Amygdala (tissue), 56 donors: ENCODE measurements at regions not wholly inside any gene's neighbourhood (a gene's known extent, or its start where the extent isn't known, plus 50 kb on each side); places are given as distances from the start of the nearest gene placed in this dataset.
"Not testable (repeated sequence)": the region's sequence is repeated elsewhere in the genome, so short reads cannot be mapped to it uniquely, and the experiment has no call there.

Experiments used
- DNase-seq, 56 donors: peaks; one replicate each; lab custom pipeline; 2025; lab: John Stamatoyannopoulos, UW

- DNase-seq, result no peak
Observed at GRCh38 chr2:52288596-52288995, 1256.7 kb upstream of the NRXN1 start.

DNA sequence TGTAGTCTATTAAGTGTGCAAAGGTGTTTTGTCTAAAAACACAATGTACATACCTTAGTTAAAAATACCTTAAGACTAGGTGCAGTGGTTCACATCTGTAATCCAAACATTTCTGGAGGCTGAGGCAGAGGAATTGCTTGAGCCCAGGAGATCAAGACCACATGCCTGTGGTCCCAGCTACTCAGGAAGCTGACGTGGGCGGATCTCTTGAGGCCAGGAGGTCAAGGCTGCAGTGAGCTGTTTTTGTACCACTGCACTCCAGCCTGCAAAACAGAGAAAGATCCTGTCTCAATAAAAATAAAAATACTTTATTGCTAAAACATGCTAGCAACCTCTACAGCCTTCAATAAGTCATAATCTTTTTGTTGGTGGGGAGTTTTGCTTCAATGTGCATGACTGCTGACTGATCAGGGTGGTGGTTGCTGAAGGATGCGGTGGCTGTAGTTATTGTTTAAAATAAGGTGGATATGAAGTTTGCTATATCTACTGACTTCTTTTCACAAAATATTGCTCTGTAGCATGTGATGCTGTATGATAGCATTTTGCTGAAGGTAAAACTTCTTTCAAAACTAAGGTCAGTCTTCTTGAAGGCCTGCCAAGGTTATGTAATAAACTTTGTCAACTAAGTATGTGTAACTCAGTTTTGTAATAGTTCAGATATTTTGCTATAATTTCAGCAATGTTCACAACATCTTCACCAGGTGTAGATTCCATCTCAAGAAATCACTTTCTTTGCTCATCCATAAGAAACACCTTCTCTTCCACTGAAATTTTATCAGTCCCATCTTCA lies 1238.0 kb upstream of the NRXN1 start:
- DNase-seq, result no peak

DNA sequence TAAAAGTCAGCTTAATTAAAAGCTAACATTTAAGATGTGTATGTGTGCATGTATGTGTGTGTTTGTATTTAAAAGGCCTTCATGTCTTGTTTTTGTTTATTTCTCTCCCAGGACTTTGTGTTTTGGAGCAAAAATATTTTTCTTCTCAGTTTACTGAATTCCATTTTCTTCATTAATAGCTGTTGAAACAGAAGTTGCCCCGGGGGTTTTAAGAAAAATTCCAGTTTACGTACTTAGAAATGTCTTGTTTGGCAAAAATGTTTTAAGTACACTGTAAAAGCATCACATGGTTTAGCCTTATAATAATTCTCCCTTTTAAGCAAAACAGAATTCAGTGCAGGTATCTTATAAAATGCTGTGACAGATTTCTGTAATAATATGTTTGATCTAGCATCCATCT lies 1233.0 kb upstream of the NRXN1 start:
- no peak for DNase-seq

- DNase-seq, result no peak
Observed at GRCh38 chr2:52264488-52264887, 1232.6 kb upstream of the NRXN1 start.

- DNase-seq, result no peak
Observed at GRCh38 chr2:52260904-52261303, 1229.0 kb upstream of the NRXN1 start.

DNA sequence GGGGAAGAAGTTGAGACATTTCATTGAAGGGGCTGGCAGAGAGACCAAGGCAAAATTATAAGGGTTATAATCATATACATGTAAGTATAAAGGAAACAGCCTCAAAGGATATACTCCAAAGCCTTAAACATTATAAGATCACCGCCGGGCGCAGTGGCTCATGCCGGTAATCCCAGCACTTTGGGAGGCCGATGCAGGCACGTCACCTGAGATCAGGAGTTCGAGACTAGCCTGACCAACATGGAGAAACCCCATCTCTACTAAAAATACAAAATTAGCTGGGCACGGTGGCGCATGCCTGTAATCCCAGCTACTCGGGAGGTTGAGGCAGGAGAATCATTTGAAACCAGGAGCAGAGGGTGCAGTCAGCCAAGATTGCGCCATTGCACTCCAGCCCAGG lies 1227.0 kb upstream of the NRXN1 start:
- not testable (repeated sequence) for DNase-seq

DNA sequence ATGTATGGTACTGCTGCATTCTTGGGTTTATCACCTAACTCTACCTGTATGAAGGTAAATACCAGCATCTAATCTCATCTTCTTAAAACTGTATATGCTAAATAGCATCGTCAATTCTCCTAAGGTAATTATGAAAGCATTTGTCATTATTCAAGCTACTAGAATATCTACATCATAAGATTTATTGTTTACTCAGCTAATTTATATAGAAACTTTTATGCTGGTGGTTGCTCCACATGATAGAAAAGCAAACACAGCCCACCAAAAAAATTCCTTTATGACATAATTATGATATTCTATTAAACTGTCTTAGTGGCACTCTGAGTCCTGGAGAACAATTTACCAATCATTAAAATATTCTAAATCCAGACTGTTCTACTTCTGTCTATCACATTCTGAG lies 1226.1 kb upstream of the NRXN1 start:
- DNase-seq, result no peak

- DNase-seq, result no peak
Observed at GRCh38 chr2:52253416-52253980, 1221.6 kb upstream of the NRXN1 start.

GRCh38 chr2:52238782-52239181 lies 1206.8 kb upstream of the NRXN1 start:
- DNase-seq, result no peak

DNA sequence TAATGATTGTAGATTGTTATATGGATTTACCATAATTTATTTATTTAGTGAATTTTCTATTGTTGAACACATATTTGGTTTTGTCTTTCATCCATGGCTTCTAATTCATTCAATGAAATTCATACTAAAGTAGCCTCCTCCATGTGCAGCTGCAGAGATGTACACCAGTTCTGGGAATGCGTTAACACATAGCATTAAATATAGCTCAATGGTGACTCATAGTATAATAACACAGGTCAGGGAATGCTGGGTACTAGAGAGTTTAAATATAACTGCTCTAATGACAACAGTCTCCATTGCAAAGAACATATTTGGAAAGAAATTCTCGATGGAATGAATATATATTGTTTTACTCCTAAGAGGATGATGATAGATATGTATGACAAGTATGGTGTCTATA lies 1190.2 kb upstream of the NRXN1 start:
- peak in 1 of 56 donors; percentile 0 for DNase-seq

GRCh38 chr2:52220393-52220792 lies 1188.5 kb upstream of the NRXN1 start:
- DNase-seq, result peak in 1 of 56 donors; percentile 15

DNA sequence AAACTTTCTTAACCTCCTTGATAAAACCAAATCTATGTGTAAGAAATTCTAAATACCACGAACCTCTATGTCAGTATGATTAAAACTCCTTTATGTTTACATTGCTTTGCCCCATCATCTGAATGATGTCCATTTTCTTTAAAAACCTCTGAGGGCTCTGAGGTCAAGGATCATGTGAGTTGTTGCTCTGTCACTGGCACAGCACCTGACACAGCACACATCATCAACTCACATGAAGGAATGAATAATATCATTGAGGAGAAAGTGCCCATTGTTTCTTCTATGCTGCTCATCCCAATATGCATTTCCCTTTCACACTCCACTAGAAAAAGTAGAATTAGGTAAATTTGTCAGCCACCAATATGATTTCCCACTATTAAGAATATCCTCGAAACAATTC lies 1178.7 kb upstream of the NRXN1 start:
- no peak for DNase-seq

DNA sequence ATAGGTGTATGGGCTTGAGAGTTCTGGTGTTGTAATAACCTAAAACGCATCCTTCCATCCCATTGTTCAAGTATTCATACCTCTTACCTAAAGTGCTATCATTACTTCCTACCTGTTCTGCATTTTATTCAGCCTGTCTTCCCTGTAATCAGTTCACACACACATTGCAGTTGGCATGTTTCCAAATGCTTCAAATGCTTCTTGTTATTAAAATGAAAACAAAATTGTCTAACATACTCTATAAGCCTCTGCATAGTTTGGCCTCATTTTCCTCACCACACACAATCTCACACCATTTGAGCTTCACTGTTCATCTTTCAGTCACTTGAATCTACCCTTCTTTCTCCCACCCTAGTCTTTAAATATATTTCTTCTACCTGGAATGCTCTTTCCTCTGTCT lies 1178.2 kb upstream of the NRXN1 start:
- DNase-seq, result no peak

DNA sequence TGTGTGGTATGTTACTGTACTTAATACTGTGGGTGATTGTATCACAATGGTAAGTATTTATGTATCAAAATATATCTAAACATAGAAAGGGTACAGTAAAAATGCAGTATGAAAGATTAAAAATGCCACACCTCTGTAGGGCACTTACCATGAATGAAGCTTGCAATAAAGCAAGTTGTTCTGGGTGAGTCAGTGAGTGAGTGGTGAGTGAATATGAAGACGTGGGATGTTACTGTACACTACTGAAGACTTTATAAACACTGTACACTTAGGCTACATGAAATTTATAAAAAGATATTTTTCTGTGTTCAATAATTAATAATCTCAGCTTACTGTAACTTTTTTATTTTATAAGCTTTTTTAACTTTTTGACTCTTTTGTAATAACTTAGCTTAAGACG lies 1162.4 kb upstream of the NRXN1 start:
- DNase-seq, result no peak

- DNase-seq, result no peak
Observed at GRCh38 chr2:52193804-52194203, 1161.9 kb upstream of the NRXN1 start.

- DNase-seq, result no peak
Observed at GRCh38 chr2:52192656-52193055, 1160.7 kb upstream of the NRXN1 start.

GRCh38 chr2:52181080-52181479 lies 1149.1 kb upstream of the NRXN1 start:
- DNase-seq, result no peak

GRCh38 chr2:52178845-52179244 lies 1146.9 kb upstream of the NRXN1 start:
- DNase-seq, result no peak

DNA sequence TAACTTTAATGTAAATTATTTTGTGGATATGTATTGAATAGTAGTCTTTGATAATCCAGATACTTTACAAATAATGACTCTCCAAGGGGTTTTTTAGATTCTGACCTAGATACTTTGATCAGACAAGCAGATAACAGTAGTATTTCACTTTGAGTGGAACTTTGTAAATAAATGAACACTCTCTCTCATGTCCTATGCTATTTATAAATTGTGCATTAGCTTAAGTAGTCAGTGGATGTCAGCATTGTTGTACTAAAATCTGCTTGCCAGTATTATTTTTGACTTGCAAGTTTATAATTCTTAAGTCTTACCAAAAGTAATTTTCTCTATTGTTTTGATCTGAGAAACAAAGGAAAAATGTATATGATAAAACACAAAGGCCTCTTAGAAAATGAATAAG lies 1113.1 kb upstream of the NRXN1 start:
- DNase-seq, result no peak

DNA sequence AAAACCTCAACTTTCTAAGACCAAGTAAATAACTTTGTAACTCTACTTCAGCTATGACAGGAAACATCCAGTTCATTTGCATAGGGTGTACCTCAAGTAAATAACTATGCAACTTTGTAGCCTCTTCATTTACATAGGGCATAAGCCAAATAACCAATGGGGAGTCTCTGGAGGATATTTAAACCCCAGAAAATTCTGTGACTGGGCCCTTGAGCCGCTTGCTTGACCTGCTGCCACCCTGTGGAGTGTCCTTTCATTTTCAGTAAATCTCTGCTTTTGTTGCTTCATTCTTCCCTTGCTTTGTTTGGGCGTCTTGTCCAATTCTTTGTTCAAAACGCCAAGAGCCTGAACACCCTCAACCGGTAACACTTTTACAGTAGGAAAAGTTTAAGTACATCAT lies 1112.7 kb upstream of the NRXN1 start:
- DNase-seq, result no peak

DNA sequence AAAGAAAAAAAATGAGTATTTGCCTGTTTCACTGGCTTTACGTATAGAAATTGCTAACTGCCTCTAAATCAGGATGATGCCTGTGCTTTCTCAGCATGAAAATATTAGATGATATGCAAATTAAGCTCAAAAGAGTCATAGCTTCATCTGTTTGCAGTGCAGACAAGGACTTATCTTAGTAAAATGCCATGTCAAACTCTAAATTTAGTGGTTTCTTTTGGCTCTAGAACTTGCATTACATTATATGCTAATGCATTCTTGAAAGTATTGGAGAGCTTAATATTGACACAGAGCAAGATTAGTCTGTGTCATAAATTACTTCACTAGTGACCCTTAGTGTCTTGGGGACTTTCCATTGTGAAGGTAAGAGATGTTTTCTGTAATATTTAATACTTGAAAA lies 1109.1 kb upstream of the NRXN1 start:
- no peak for DNase-seq

- no peak for DNase-seq
Observed at GRCh38 chr2:52139241-52139640, 1107.3 kb upstream of the NRXN1 start.

GRCh38 chr2:52135235-52135634 lies 1103.3 kb upstream of the NRXN1 start:
- DNase-seq, result no peak
